ENCODE measurements at regions not wholly inside any gene's neighbourhood (a gene's known extent, or its start where the extent isn't known, plus 50 kb on each side); places are given as distances from the start of the nearest gene placed in this dataset.
"Not testable (repeated sequence)": the region's sequence is repeated elsewhere in the genome, so short reads cannot be mapped to it uniquely, and the experiment has no call there.

DNA sequence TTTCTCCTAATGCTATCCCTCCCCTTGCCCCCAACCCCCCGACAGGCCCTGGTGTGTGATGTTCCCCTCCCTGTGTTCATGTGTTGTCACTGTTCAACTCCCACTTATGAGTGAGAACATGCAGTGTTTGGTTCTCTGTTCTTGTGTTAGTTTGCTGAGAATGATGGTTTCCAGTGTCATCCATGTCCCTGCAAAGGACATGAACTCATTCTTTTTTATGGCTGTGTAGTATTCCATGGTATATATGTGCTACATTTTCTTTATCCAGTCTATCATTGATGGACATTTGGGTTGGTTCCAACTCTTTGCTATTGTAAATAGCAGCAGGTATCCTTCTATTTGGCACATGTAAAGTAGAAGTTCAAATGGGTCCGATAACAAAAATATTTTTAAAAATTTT is 142.3 kb downstream of the CEP120 start:
- H3K27ac ChIP-seq (ENCODE audit: low read depth, low read length); H3K56ac ChIP-seq (replicated peaks; ENCODE audit: insufficient read length, low read depth, low read length); H3K79me2 ChIP-seq (ENCODE audit: control insufficient read depth in 1 of 2, insufficient read depth in 2 of 2, low read length in 2 of 2); H4K5ac ChIP-seq (ENCODE audit: insufficient read length, low read depth, low read length); H3K36me3 ChIP-seq (ENCODE audit: control insufficient read depth in 2 of 4, insufficient read depth in 4 of 4, low read length in 3 of 4); H3K4me2 ChIP-seq (ENCODE audit: insufficient read depth in 1 of 2, low read depth in 2 of 2, low read length in 2 of 2); H2AFZ ChIP-seq (ENCODE audit: low read length); H3K14ac ChIP-seq (ENCODE audit: insufficient read length); H2AK5ac ChIP-seq (ENCODE audit: low read depth, low read length); FAIRE-seq; H3K4me3 ChIP-seq (ENCODE audit: extremely low read depth in 1 of 4, insufficient read depth in 2 of 4, low read depth in 3 of 4, low read length in 4 of 4); H3K4ac ChIP-seq (replicated peaks; ENCODE audit: insufficient read length, low read depth, low read length); H3K18ac ChIP-seq (ENCODE audit: extremely low read depth, low read length); H4K91ac ChIP-seq (replicated peaks; ENCODE audit: insufficient read length, low read length); H2BK20ac ChIP-seq (ENCODE audit: low read length); H4K8ac ChIP-seq (ENCODE audit: extremely low read depth, insufficient read depth, low read length); H3K23ac ChIP-seq (ENCODE audit: insufficient read length); H3K4me1 ChIP-seq (replicated peaks in 1 of 4; ENCODE audit: control insufficient read depth in 3 of 4, insufficient read depth in 4 of 4, low read length in 3 of 4); H3K9ac ChIP-seq (replicated peaks in 1 of 4; ENCODE audit: extremely low read depth in 1 of 4, low read depth in 3 of 4, low read length in 3 of 4); H2BK12ac ChIP-seq (ENCODE audit: low read depth, low read length); H3K27me3 ChIP-seq (replicated peaks in 1 of 4; ENCODE audit: control insufficient read depth in 3 of 4, extremely low read depth in 1 of 4, insufficient read depth in 3 of 4, low read length in 3 of 4); H3K23me2 ChIP-seq (ENCODE audit: low read depth, low read length); DNase-seq (ENCODE audit: low read depth in 1 of 2, low spot score in 2 of 2); H2BK5ac ChIP-seq (ENCODE audit: low read depth, low read length); H2BK15ac ChIP-seq (ENCODE audit: low read length); POLR2A ChIA-PET (ENCODE audit: partially characterized antibody); H3K9me3 ChIP-seq (ENCODE audit: insufficient read depth in 2 of 2, low read depth in 1 of 2, low read length in 1 of 2); H4K20me1 ChIP-seq (replicated peaks in 1 of 2; ENCODE audit: control insufficient read depth in 1 of 2, insufficient read depth in 2 of 2, low read length in 2 of 2); H2BK120ac ChIP-seq (replicated peaks; ENCODE audit: low read depth, low read length); H3K79me1 ChIP-seq (ENCODE audit: low read depth, low read length): not testable (repeated sequence)
- WGBS, 2 experiments (ENCODE audit: extremely low coverage in 1 of 2, insufficient coverage in 1 of 2, insufficient read length in 1 of 2, insufficient replicate concordance in 2 of 2, low coverage in 1 of 2, low lambda C conversion rate in 2 of 2, missing lambda C conversion rate in 1 of 2), result 100% methylated on average over 2 of the region's 2 CpGs; no CpG with 5 or more reads in 1 of the 2 experiments
- CTCF ChIA-PET (ENCODE audit: partially characterized antibody), result interaction anchor here (0.5 kb wide), 1 partner anchor 576 kb away, joined by 3 read pairs; no protein-coding TSS in a partner anchor
